Liver (tissue), 8 donors: ENCODE measurements at regions not wholly inside any gene's neighbourhood (a gene's known extent, or its start where the extent isn't known, plus 50 kb on each side); places are given as distances from the start of the nearest gene placed in this dataset.

Experiments used
- DNase-seq: peaks from one replicate; pipeline ENCODE4 v3.0.0-alpha.2; 2017; ENCODE audit warnings: low spot score
- H3K27ac ChIP-seq, 2 donors: one replicate each; pipeline ENCODE4 v1.7.0; 2013; ENCODE audit warnings: inconsistent platforms in 2 of 2, low read length in 2 of 2, control low read depth in 1 of 2, low read depth in 1 of 2, mild to moderate bottlenecking in 1 of 2
- H3K27me3 ChIP-seq, 4 donors: one replicate each; pipeline versions ENCODE4 v1.6.1 to v1.7.0; 2013; ENCODE audit warnings: low read length in 3 of 4, inconsistent platforms in 1 of 4, mild to moderate bottlenecking in 1 of 4, moderate library complexity in 1 of 4; ENCODE audit not compliant: control insufficient read depth in 4 of 4, insufficient read depth in 4 of 4
- H3K36me3 ChIP-seq, 4 donors: one replicate each; pipeline versions ENCODE4 v1.6.1 to v1.7.0; 2013; ENCODE audit warnings: low read length in 3 of 4, mild to moderate bottlenecking in 3 of 4, low read depth in 1 of 4, moderate library complexity in 1 of 4; ENCODE audit not compliant: control insufficient read depth in 4 of 4, insufficient read depth in 3 of 4
- H3K4me1 ChIP-seq, 4 donors: one replicate each; pipeline versions ENCODE4 v1.6.1 to v1.7.0; 2013; ENCODE audit warnings: low read length in 3 of 4, mild to moderate bottlenecking in 3 of 4, moderate library complexity in 1 of 4; ENCODE audit not compliant: control insufficient read depth in 4 of 4, insufficient read depth in 4 of 4
- H3K4me3 ChIP-seq, 3 donors: one replicate each; pipeline versions ENCODE4 v1.6.1 to v1.7.0; 2013; ENCODE audit warnings: low read length in 3 of 3, control low read depth in 1 of 3, low read depth in 1 of 3, mild to moderate bottlenecking in 1 of 3
- H3K9ac ChIP-seq, 2 donors: one replicate each; pipeline ENCODE4 v1.7.0; 2013; ENCODE audit warnings: low read length in 2 of 2, mild to moderate bottlenecking in 2 of 2, moderate library complexity in 2 of 2, control low read depth in 1 of 2, low read depth in 1 of 2
- H3K9me3 ChIP-seq, 4 donors: one replicate each; pipeline versions ENCODE4 v1.6.1 to v1.7.0; 2013; ENCODE audit warnings: low read length in 3 of 4; ENCODE audit not compliant: control insufficient read depth in 4 of 4
- ATF3 ChIP-seq: IDR thresholded peaks from 2 replicates; pipeline ENCODE4 v1.6.1; 2016; ENCODE audit warnings: antibody characterized with exemption
- CTCF ChIP-seq: fragments of 150-350 bp; IDR thresholded peaks from 2 replicates; pipeline ENCODE4 v1.5.1; 2017; ENCODE audit warnings: improper control_type of control experiment, low read depth, low read length; ENCODE audit not compliant: missing input control
- EGR1 ChIP-seq, 2 donors: IDR thresholded peaks; 2 replicates each; pipeline ENCODE4 v1.6.1; 2016 to 2018; ENCODE audit warnings: antibody characterized with exemption in 2 of 2, low read depth in 2 of 2
- FOXA1 ChIP-seq: IDR thresholded peaks from 2 replicates; pipeline ENCODE4 v1.6.1; 2016; ENCODE audit warnings: antibody characterized with exemption
- FOXA2 ChIP-seq: IDR thresholded peaks from 2 replicates; pipeline ENCODE4 v1.6.1; 2016; ENCODE audit warnings: antibody characterized with exemption
- GABPA ChIP-seq, 2 donors: IDR thresholded peaks in 1 of 2; conservative IDR thresholded peaks in 1 of 2; 2 replicates each; pipeline ENCODE4 v1.6.1; 2016; ENCODE audit warnings: antibody characterized with exemption in 2 of 2, mild to moderate bottlenecking in 1 of 2, moderate library complexity in 1 of 2
- HNF4A ChIP-seq, 2 donors: conservative IDR thresholded peaks; 2 replicates each; pipeline ENCODE4 v1.6.1; 2016; ENCODE audit warnings: antibody characterized with exemption in 2 of 2, mild to moderate bottlenecking in 2 of 2
- HNF4G ChIP-seq: IDR thresholded peaks from 2 replicates; pipeline ENCODE4 v1.6.1; 2016; ENCODE audit warnings: antibody characterized with exemption
- JUND ChIP-seq, 2 donors: IDR thresholded peaks; 2 replicates each; pipeline ENCODE4 v1.6.1; 2016; ENCODE audit warnings: antibody characterized with exemption in 2 of 2
- NR2F2 ChIP-seq: IDR thresholded peaks from 2 replicates; pipeline ENCODE4 v1.6.1; 2016; ENCODE audit warnings: antibody characterized with exemption
- RAD21 ChIP-seq, 2 donors: IDR thresholded peaks; 2 replicates each; pipeline ENCODE4 v1.6.1; 2016; ENCODE audit warnings: antibody characterized with exemption in 2 of 2, mild to moderate bottlenecking in 2 of 2
- RXRA ChIP-seq, 2 donors: IDR thresholded peaks; 2 replicates each; pipeline ENCODE4 v1.6.1; 2017 to 2018; ENCODE audit warnings: antibody characterized with exemption in 2 of 2, mild to moderate bottlenecking in 1 of 2
- SP1 ChIP-seq: IDR thresholded peaks from 2 replicates; pipeline ENCODE4 v1.6.1; 2018; ENCODE audit warnings: antibody characterized with exemption, mild to moderate bottlenecking
- TAF1 ChIP-seq: conservative IDR thresholded peaks from 2 replicates; pipeline ENCODE4 v1.6.1; 2016; ENCODE audit warnings: antibody characterized with exemption, mild to moderate bottlenecking
- YY1 ChIP-seq: IDR thresholded peaks from 2 replicates; pipeline ENCODE4 v1.6.1; 2016; ENCODE audit warnings: antibody characterized with exemption, mild to moderate bottlenecking
- ZBTB33 ChIP-seq: IDR thresholded peaks from 2 replicates; pipeline ENCODE4 v1.6.1; 2016; ENCODE audit warnings: antibody characterized with exemption
- WGBS: extraction: QIAGEN DNeasy Blood & Tissue Kit; methylation state at CpG from one replicate; pipeline ENCODE4 v1.1.7; 2013; 5-methylcytosine and 5-hydroxymethylcytosine counted together
- TF ChIP-seq, protein P1 (sequence below): IDR thresholded peaks from 2 replicates; pipeline ENCODE4 v1.6.1; 2016; ENCODE audit warnings: antibody characterized with exemption, mild to moderate bottlenecking
- TF ChIP-seq, protein P2 (sequence below): IDR thresholded peaks from 2 replicates; pipeline ENCODE4 v1.6.1; 2016; ENCODE audit warnings: antibody characterized with exemption
- donor health status: healthy.
- donor health status: healthy.
- donor health status: healthy.
- donor health status: healthy.
- donor health status: healthy.

- no peaks in the 10 kb centered on the region for H3K36me3 ChIP-seq
- no peak overlapping the region for H3K27ac ChIP-seq
- no peak for DNase-seq
- WGBS: 73% methylated on average over 5 of the region's 5 CpGs
- no peaks in the 10 kb centered on the region for H3K27me3 ChIP-seq
- no peak overlapping the region for H3K4me3 ChIP-seq
- no peaks in the 10 kb centered on the region for H3K9me3 ChIP-seq
- H3K9ac ChIP-seq: no peak overlapping the region
- no peak for TF ChIP-seq HNF4G
- TF ChIP-seq NR2F2: no peak
- no peak for TF ChIP-seq CTCF
- TF ChIP-seq TAF1: no peak
- no peak for TF ChIP-seq RXRA (IDR thresholded peaks at IDR 0.05)
- no peak for TF ChIP-seq RAD21 (IDR thresholded peaks at IDR 0.05)
- no peak for TF ChIP-seq ATF3
- TF ChIP-seq SP1: no peak
- peaks cover 10 to 24% (median 17%) of the 10 kb centered on the region in 4 donors for H3K4me1 ChIP-seq
Observed at GRCh38 chr2:15772681-15773080, 167.7 kb upstream of the MYCN start.

DNA sequence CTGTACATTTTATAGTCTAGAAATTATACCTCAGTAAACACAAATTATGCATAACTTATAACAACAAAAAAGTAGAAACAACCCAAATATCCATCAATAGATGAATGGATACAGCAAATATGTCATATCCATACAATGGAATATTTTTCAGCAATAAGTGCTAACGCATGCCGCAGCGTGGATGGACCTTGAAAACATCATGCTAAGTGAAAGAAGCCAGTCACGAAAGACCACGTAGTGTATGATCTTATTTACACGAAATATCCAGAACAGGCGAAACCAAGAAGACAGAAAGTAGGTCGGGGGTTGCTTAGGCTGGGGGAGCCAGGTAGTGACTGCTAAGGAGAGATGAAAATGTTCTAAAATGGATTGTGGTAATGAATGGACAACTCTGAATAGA, 167.1 kb upstream of the MYCN start:
- 85% methylated on average over 8 of the region's 8 CpGs for WGBS
- no peak for TF ChIP-seq HNF4A (conservative IDR thresholded peaks at IDR 0.05)
- no peak for TF ChIP-seq NR2F2
- TF ChIP-seq FOXA2: no peak
- no peak for TF ChIP-seq FOXA1
- TF ChIP-seq HNF4G: no peak
- no peak for TF ChIP-seq EGR1 (IDR thresholded peaks at IDR 0.05; ENCODE audit: low read depth in 2 of 2)
- TF ChIP-seq JUND (IDR thresholded peaks at IDR 0.05): no peak
- no peak for TF ChIP-seq ATF3
- no peak for TF ChIP-seq CTCF
- TF ChIP-seq, protein P1, sequence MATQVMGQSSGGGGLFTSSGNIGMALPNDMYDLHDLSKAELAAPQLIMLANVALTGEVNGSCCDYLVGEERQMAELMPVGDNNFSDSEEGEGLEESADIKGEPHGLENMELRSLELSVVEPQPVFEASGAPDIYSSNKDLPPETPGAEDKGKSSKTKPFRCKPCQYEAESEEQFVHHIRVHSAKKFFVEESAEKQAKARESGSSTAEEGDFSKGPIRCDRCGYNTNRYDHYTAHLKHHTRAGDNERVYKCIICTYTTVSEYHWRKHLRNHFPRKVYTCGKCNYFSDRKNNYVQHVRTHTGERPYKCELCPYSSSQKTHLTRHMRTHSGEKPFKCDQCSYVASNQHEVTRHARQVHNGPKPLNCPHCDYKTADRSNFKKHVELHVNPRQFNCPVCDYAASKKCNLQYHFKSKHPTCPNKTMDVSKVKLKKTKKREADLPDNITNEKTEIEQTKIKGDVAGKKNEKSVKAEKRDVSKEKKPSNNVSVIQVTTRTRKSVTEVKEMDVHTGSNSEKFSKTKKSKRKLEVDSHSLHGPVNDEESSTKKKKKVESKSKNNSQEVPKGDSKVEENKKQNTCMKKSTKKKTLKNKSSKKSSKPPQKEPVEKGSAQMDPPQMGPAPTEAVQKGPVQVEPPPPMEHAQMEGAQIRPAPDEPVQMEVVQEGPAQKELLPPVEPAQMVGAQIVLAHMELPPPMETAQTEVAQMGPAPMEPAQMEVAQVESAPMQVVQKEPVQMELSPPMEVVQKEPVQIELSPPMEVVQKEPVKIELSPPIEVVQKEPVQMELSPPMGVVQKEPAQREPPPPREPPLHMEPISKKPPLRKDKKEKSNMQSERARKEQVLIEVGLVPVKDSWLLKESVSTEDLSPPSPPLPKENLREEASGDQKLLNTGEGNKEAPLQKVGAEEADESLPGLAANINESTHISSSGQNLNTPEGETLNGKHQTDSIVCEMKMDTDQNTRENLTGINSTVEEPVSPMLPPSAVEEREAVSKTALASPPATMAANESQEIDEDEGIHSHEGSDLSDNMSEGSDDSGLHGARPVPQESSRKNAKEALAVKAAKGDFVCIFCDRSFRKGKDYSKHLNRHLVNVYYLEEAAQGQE: no peak
- TF ChIP-seq, protein P2, sequence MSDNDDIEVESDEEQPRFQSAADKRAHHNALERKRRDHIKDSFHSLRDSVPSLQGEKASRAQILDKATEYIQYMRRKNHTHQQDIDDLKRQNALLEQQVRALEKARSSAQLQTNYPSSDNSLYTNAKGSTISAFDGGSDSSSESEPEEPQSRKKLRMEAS: no peak
- no peak for TF ChIP-seq RXRA (IDR thresholded peaks at IDR 0.05)
- TF ChIP-seq YY1: no peak
- no peak for TF ChIP-seq GABPA (IDR thresholded peaks at IDR 0.05 in 1 of 2, conservative IDR thresholded peaks at IDR 0.05 in 1 of 2)
- no peak for TF ChIP-seq ZBTB33
- TF ChIP-seq RAD21 (IDR thresholded peaks at IDR 0.05): no peak
- Histone ChIP-seq H3K27me3 (no peaks in the 10 kb centered on the region), H3K9me3 (no peaks in the 10 kb centered on the region), H3K9ac (no peak overlapping the region), H3K4me1 (peaks cover 7 to 20% (median 16%) of the 10 kb centered on the region in 4 donors), H3K4me3 (no peak overlapping the region), H3K36me3 (no peaks in the 10 kb centered on the region), H3K27ac (no peak overlapping the region)
- DNase-seq: no peak
